SK-N-SH (cell line): ENCODE measurements at regions not wholly inside any gene's neighbourhood (a gene's known extent, or its start where the extent isn't known, plus 50 kb on each side); places are given as distances from the start of the nearest gene placed in this dataset.

ENCODE experiments used
- CTCF ChIA-PET: fragments of 300-600, 350-600 bp; formaldehyde crosslinking; extraction: SDS; loops from one replicate; lab custom pipeline; 2021; lab: Yijun Ruan, JAX
- POLR2A ChIA-PET: fragments of 350-600 bp; sonication (Branson Sonifier 250); formaldehyde crosslinking; extraction: SDS; loops from one replicate; lab custom pipeline; 2020; ENCODE audit warnings: antibody characterized with exemption, inconsistent platforms; lab: Yijun Ruan, JAX
- DNase-seq: peaks from one replicate; pipeline ENCODE4 v3.0.0; 2012
- H2AFZ ChIP-seq: fragments of 200-600 bp; sonication (generic); 2 replicates; pipeline ENCODE4 v1.8.1; 2016; ENCODE audit warnings: antibody characterized with exemption, mild to moderate bottlenecking, low read depth
- H3F3A ChIP-seq: fragments of 200-600 bp; sonication (generic); replicated peaks from 2 replicates; pipeline ENCODE3; 2016; ENCODE audit warnings: antibody characterized with exemption, mild to moderate bottlenecking; ENCODE audit not compliant: insufficient read depth
- H3K27ac ChIP-seq, 2 experiments: fragments of 200-500 bp in 1 of 2; fragments of 200-600 bp in 1 of 2; sonication (Bioruptor generic) in 1 of 2; sonication (generic), shearing (Covaris generic) in 1 of 2; 2 replicates each; pipeline versions ENCODE4 v1.5.1 to v1.6.1; 2014 to 2016; ENCODE audit warnings: low read depth in 2 of 2, inconsistent platforms in 1 of 2, low read length in 1 of 2, mild to moderate bottlenecking in 1 of 2, mixed read lengths in 1 of 2
- H3K27me3 ChIP-seq: fragments of 200-600 bp; sonication (generic), shearing (Covaris generic); 2 replicates; pipeline ENCODE4 v1.6.1; 2016; ENCODE audit warnings: mixed run types; ENCODE audit not compliant: insufficient read depth
- H3K36me3 ChIP-seq, 2 experiments: fragments of 200-500 bp in 1 of 2; fragments of 200-600 bp in 1 of 2; sonication (Bioruptor generic) in 1 of 2; sonication (generic) in 1 of 2; replicated peaks in 1 of 2; 2 replicates each; pipeline versions ENCODE3 to v1.5.1; 2014 to 2016; ENCODE audit warnings: low read length in 1 of 2, mild to moderate bottlenecking in 1 of 2; ENCODE audit not compliant: insufficient read depth in 2 of 2, control insufficient read depth in 1 of 2
- H3K4me1 ChIP-seq, 2 experiments: fragments of 200-500 bp in 1 of 2; fragments of 200-600 bp in 1 of 2; sonication (Bioruptor generic) in 1 of 2; sonication (generic), shearing (Covaris generic) in 1 of 2; 2 replicates each; pipeline versions ENCODE4 v1.5.1 to v1.6.1; 2014 to 2016; ENCODE audit warnings: low read depth in 1 of 2, low read length in 1 of 2, mixed run types in 1 of 2; ENCODE audit not compliant: insufficient read depth in 2 of 2, control insufficient read depth in 1 of 2
- H3K4me2 ChIP-seq: fragments of 200-600 bp; sonication (generic), shearing (Covaris generic); 2 replicates; pipeline ENCODE4 v1.6.1; 2017; ENCODE audit warnings: mixed run types
- H3K4me3 ChIP-seq, 2 experiments: fragments of 200-500 bp in 1 of 2; fragments of 200-600 bp in 1 of 2; sonication (Bioruptor generic) in 1 of 2; sonication (generic), shearing (Covaris generic) in 1 of 2; 2 replicates each; pipeline versions ENCODE4 v1.5.1 to v1.8.1; 2014 to 2016; ENCODE audit warnings: low read depth in 2 of 2, inconsistent platforms in 1 of 2, low read length in 1 of 2, mild to moderate bottlenecking in 1 of 2, mixed read lengths in 1 of 2, moderate library complexity in 1 of 2
- H3K79me2 ChIP-seq: fragments of 200-600 bp; sonication (generic); 2 replicates; pipeline ENCODE4 v1.8.1; 2017; ENCODE audit warnings: mild to moderate bottlenecking; ENCODE audit not compliant: insufficient read depth
- H3K9ac ChIP-seq: fragments of 200-600 bp; sonication (generic); 2 replicates; pipeline ENCODE4 v1.6.1; 2017; ENCODE audit warnings: mixed run types
- H3K9me2 ChIP-seq: fragments of 200-600 bp; sonication (generic); 2 replicates; pipeline ENCODE4 v1.6.1; 2017; ENCODE audit warnings: mixed run types
- H3K9me3 ChIP-seq: fragments of 200-600 bp; sonication (generic); 2 replicates; pipeline ENCODE4 v1.6.1; 2017; ENCODE audit warnings: mixed run types, mild to moderate bottlenecking, moderate library complexity
- H4K20me1 ChIP-seq: fragments of 200-600 bp; sonication (generic); 2 replicates; pipeline ENCODE4 v1.6.1; 2017; ENCODE audit warnings: mild to moderate bottlenecking, mixed run types; ENCODE audit not compliant: insufficient read depth
- EZH2phosphoT487 ChIP-seq: fragments of 200-600 bp; sonication (generic); IDR thresholded peaks from 2 replicates; pipeline ENCODE4 v1.6.1; 2017; ENCODE audit warnings: low read depth, mixed run types, mild to moderate bottlenecking, antibody characterized with exemption, moderate library complexity, borderline replicate concordance
- JUND ChIP-seq: IDR thresholded peaks from 2 replicates; pipeline ENCODE4 v1.4.0; 2012
- NRF1 ChIP-seq: IDR thresholded peaks from 2 replicates; pipeline ENCODE4 v1.6.1; 2012; ENCODE audit warnings: low read depth, mild to moderate bottlenecking, low read length
- POLR2AphosphoS5 ChIP-seq: IDR thresholded peaks from 2 replicates; pipeline ENCODE4 v1.6.1; 2012; ENCODE audit warnings: low read depth, low read length
- RFX5 ChIP-seq: IDR thresholded peaks from 2 replicates; pipeline ENCODE4 v1.6.1; 2012; ENCODE audit warnings: mild to moderate bottlenecking, improper control_type of control experiment, low read length
- SMC3 ChIP-seq: IDR thresholded peaks from 2 replicates; pipeline ENCODE4 v1.6.1; 2012; ENCODE audit warnings: low read depth, low read length, improper control_type of control experiment
- YY1 ChIP-seq: IDR thresholded peaks from 2 replicates; pipeline ENCODE4 v1.4.0; 2012; ENCODE audit warnings: low read depth, mild to moderate bottlenecking
- WGBS: methylation state at CpG from one replicate; pipeline ENCODE4 v1.1.6; 2017; ENCODE audit warnings: low lambda C conversion rate; 5-methylcytosine and 5-hydroxymethylcytosine counted together
- TF ChIP-seq, protein P1 (sequence below): fragments of 200-600 bp; sonication (generic); IDR thresholded peaks from 2 replicates; pipeline ENCODE4 v1.6.1; 2017; ENCODE audit warnings: antibody characterized with exemption, mild to moderate bottlenecking, moderate library complexity
- TF ChIP-seq, protein P2 (sequence below): IDR thresholded peaks from 2 replicates; pipeline ENCODE4 v1.4.0; 2012; ENCODE audit warnings: low read depth
- TF ChIP-seq, protein P3 (sequence below): IDR thresholded peaks from 2 replicates; pipeline ENCODE4; 2012

DNA sequence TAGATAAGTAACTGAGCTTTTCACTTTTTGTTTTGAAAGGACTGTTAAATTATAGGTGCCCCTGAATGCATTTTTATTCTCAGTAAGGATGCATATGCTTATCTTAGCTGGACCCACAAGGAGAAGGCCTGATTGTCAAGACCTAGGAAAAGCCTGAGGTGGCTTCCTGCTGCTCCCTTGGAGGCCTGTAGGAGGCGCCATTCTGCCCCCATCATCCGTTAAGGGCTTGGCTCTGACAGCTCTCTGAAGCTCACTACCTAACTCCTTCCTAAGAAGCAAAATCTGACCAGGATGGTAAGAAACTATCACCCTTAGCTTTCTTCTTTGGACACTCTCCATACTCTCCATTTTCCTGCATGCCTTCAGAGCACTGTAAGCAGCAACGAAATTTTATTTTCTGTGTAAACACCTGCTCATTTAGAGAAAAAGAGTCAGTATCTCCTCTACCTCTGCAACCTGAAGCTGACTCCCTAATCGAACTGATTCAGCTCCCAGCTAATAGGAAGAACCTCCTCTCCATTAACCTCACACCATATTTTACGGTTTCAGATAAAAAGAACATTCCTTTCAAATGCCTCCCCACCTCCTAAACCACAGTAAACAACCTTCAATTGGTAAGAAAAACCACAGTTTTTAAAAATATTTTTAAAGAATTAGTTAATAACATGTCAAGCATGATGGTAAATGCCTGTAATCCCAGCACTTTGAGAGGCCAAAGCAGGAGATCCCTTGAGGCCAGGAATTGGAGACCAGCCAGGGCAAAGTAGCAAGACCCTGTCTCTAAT, 73.4 kb upstream of the EDNRA start:
- Histone ChIP-seq H3K36me3 (no peaks in the 10 kb centered on the region), H3K4me2 (no peak overlapping the region), H3K79me2 (no peaks in the 10 kb centered on the region), H3K27me3 (no peaks in the 10 kb centered on the region), H2AFZ (no peak overlapping the region), H3K27ac (no peak overlapping the region), H3F3A (no peaks in the 10 kb centered on the region), H3K4me1 (no peaks in the 10 kb centered on the region), H3K9ac (no peak overlapping the region), H3K9me2 (no peaks in the 10 kb centered on the region), H3K4me3 (no peak overlapping the region), H4K20me1 (no peaks in the 10 kb centered on the region), H3K9me3 (no peaks in the 10 kb centered on the region)
- no peak for DNase-seq
- 39% methylated on average over 4 of the region's 5 CpGs for WGBS
- POLR2A ChIA-PET: no interaction called here
- TF ChIP-seq, protein P1, sequence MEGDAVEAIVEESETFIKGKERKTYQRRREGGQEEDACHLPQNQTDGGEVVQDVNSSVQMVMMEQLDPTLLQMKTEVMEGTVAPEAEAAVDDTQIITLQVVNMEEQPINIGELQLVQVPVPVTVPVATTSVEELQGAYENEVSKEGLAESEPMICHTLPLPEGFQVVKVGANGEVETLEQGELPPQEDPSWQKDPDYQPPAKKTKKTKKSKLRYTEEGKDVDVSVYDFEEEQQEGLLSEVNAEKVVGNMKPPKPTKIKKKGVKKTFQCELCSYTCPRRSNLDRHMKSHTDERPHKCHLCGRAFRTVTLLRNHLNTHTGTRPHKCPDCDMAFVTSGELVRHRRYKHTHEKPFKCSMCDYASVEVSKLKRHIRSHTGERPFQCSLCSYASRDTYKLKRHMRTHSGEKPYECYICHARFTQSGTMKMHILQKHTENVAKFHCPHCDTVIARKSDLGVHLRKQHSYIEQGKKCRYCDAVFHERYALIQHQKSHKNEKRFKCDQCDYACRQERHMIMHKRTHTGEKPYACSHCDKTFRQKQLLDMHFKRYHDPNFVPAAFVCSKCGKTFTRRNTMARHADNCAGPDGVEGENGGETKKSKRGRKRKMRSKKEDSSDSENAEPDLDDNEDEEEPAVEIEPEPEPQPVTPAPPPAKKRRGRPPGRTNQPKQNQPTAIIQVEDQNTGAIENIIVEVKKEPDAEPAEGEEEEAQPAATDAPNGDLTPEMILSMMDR: peak; percentile 48
- TF ChIP-seq, protein P2, sequence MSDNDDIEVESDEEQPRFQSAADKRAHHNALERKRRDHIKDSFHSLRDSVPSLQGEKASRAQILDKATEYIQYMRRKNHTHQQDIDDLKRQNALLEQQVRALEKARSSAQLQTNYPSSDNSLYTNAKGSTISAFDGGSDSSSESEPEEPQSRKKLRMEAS: no peak
- TF ChIP-seq NRF1: no peak
- TF ChIP-seq EZH2phosphoT487: no peak
- TF ChIP-seq JUND: no peak
- no peak for TF ChIP-seq YY1
- CTCF ChIA-PET: no interaction called here

DNA sequence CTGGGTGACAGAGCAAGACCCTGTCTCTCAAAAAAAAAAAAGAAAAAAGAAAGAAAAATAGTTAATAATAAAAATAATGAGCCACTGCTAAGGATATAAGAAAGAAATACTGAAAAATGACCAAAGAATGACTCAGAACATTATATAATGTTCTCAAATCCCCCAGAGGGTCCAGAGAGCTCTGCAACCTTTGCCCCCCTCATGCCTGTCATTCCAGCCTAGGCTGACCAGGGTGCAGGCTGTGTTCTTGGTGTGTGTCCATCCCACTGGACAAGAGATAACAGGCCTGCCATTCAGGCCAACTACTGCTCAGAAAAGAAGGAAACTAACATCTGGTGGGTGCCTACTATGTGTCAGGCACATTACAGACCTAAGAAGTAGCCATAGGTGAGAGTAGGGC, 72.7 kb upstream of the EDNRA start:
- CTCF ChIA-PET: interaction anchor here (0.9 kb wide), 1 partner anchor 15 kb away, joined by 4 read pairs; no protein-coding TSS in a partner anchor
- H2AFZ ChIP-seq: no peak overlapping the region

More for the DNA sequence above, 72.7 kb upstream of the EDNRA start:
- H3K27me3 ChIP-seq: no peaks in the 10 kb centered on the region
- no peak overlapping the region for H3K9ac ChIP-seq
- H4K20me1 ChIP-seq: no peaks in the 10 kb centered on the region
- no peaks in the 10 kb centered on the region for H3K4me1 ChIP-seq
- no peak overlapping the region for H3K27ac ChIP-seq
- POLR2A ChIA-PET: no interaction called here
- no peaks in the 10 kb centered on the region for H3F3A ChIP-seq
- H3K9me3 ChIP-seq: no peaks in the 10 kb centered on the region
- TF ChIP-seq, protein P3, sequence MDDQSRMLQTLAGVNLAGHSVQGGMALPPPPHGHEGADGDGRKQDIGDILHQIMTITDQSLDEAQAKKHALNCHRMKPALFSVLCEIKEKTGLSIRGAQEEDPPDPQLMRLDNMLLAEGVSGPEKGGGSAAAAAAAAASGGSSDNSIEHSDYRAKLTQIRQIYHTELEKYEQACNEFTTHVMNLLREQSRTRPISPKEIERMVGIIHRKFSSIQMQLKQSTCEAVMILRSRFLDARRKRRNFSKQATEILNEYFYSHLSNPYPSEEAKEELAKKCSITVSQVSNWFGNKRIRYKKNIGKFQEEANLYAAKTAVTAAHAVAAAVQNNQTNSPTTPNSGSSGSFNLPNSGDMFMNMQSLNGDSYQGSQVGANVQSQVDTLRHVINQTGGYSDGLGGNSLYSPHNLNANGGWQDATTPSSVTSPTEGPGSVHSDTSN: no peak
- TF ChIP-seq RFX5 (no peak), POLR2AphosphoS5 (no peak), SMC3 (no peak), YY1 (no peak)
- TF ChIP-seq, protein P1: no peak
- H3K79me2 ChIP-seq: no peaks in the 10 kb centered on the region
- no peak for DNase-seq
- H3K4me2 ChIP-seq: no peak overlapping the region
- no peaks in the 10 kb centered on the region for H3K36me3 ChIP-seq
- no peaks in the 10 kb centered on the region for H3K9me2 ChIP-seq
- no peak overlapping the region for H3K4me3 ChIP-seq
